Brain microvascular endothelial cell (primary cell): ENCODE measurements at regions not wholly inside any gene's neighbourhood (a gene's known extent, or its start where the extent isn't known, plus 50 kb on each side); places are given as distances from the start of the nearest gene placed in this dataset.

Experiments used
- DNase-seq: peaks from one replicate; pipeline ENCODE4 v3.0.0-alpha.2; 2020
- H3K27ac ChIP-seq: fragments of 250-450 bp; sonication (Bioruptor Pico); 2 replicates; pipeline ENCODE4 v1.5.1; 2020; ENCODE audit warnings: mild to moderate bottlenecking, moderate library complexity
- H3K27me3 ChIP-seq: fragments of 250-450 bp; sonication (Bioruptor Pico); replicated peaks from 2 replicates; pipeline ENCODE4 v1.5.1; 2020; ENCODE audit warnings: mild to moderate bottlenecking
- H3K36me3 ChIP-seq: fragments of 250-450 bp; sonication (Bioruptor Pico); replicated peaks from 2 replicates; pipeline ENCODE4 v1.5.1; 2020; ENCODE audit warnings: mild to moderate bottlenecking
- H3K4me3 ChIP-seq: 2 replicates; pipeline ENCODE4 v1.5.1; 2011; ENCODE audit warnings: low read depth, mild to moderate bottlenecking, control low read depth, low read length, moderate library complexity
- in situ Hi-C: cut with HindIII; loops from 2 replicates; pipeline ENCODE4 v1.10.0; 2017; ENCODE audit warnings: low sequenced_read_pairs, low pct_ligation_motif_present
- TF ChIP-seq, protein P1 (sequence below): IDR thresholded peaks from 2 replicates; pipeline ENCODE4 v1.5.1; 2011; ENCODE audit warnings: low read depth, mild to moderate bottlenecking, moderate library complexity, low read length, control low read depth, inconsistent platforms; ENCODE audit errors: missing control alignments

DNA sequence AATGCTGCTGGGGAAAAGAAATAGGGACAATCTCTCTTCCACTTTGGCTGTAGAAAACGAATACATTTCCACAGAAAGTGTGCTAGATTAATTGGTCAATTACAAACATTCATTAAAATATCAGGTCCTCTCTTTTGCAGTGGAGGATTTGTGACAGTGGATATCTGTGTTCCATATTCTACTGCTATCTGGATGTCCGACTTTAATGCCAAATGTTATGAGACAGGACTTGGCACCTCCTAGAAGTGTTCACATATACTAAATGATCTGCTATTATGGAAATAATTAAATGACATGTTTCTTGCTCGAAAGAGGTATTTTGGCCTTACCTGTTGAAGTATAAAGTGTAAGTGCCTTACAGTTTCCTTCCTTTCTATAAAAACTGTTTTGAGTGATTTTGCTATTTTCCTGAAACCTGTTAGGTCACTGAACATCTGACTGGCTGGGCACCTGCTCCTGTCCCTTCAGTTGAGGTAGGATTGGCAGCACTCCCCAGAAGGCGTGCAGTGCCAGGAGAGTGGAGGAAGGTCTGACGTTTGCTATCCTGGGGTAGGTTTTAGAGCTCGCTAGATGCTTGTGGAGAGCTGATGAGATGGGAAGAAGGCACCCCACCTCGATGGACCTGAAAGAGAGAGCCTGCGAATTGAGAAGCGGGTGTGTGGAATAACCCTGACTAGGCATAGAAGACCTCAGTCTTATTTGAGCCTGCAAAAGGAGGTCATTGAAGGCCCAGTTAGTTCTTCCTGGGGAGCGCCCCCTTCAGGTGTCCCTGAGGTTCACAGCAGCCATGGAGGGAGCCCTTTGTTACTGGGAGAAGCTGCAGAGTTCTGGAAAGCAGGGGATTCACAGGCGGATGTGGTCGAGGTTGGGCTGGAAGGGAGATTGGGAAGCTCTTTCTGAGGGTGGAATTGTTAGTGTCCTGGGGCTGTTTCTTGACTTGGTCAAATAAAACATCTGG is 159.4 kb upstream of the ZNF267 start:
- H3K4me3 ChIP-seq: peak overlapping the region; percentile 96
- DNase-seq: no peak
- peaks cover 3% of the 10 kb centered on the region for H3K36me3 ChIP-seq
- TF ChIP-seq, protein P1, sequence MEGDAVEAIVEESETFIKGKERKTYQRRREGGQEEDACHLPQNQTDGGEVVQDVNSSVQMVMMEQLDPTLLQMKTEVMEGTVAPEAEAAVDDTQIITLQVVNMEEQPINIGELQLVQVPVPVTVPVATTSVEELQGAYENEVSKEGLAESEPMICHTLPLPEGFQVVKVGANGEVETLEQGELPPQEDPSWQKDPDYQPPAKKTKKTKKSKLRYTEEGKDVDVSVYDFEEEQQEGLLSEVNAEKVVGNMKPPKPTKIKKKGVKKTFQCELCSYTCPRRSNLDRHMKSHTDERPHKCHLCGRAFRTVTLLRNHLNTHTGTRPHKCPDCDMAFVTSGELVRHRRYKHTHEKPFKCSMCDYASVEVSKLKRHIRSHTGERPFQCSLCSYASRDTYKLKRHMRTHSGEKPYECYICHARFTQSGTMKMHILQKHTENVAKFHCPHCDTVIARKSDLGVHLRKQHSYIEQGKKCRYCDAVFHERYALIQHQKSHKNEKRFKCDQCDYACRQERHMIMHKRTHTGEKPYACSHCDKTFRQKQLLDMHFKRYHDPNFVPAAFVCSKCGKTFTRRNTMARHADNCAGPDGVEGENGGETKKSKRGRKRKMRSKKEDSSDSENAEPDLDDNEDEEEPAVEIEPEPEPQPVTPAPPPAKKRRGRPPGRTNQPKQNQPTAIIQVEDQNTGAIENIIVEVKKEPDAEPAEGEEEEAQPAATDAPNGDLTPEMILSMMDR: peak; percentile 46
- in situ Hi-C loops: no loop called here
- no peaks in the 10 kb centered on the region for H3K27me3 ChIP-seq
- H3K27ac ChIP-seq: peak overlapping the region; percentile 89

- in situ Hi-C loops: no loop called here
- Histone ChIP-seq H3K4me3 (no peak overlapping the region), H3K27ac (no peak overlapping the region), H3K36me3 (peaks cover 3% of the 10 kb centered on the region), H3K27me3 (no peaks in the 10 kb centered on the region)
- no peak for DNase-seq
- TF ChIP-seq, protein P1: no peak
Observed at GRCh38 chr16:31714903-31715504, 158.6 kb upstream of the ZNF267 start.

- Histone ChIP-seq H3K36me3 (peaks cover 3% of the 10 kb centered on the region), H3K27ac (no peak overlapping the region), H3K4me3 (no peak overlapping the region), H3K27me3 (no peaks in the 10 kb centered on the region)
- TF ChIP-seq, protein P1: no peak
- in situ Hi-C loops: no loop called here
- no peak for DNase-seq
Observed at GRCh38 chr16:31715915-31716314, 157.7 kb upstream of the ZNF267 start.

GRCh38 chr16:31718998-31719397 is 154.6 kb upstream of the ZNF267 start:
- in situ Hi-C loops: no loop called here
- DNase-seq: no peak
- Histone ChIP-seq H3K27me3 (no peaks in the 10 kb centered on the region), H3K36me3 (peaks cover 5% of the 10 kb centered on the region), H3K27ac (no peak overlapping the region), H3K4me3 (no peak overlapping the region)
- TF ChIP-seq, protein P1: no peak

DNA sequence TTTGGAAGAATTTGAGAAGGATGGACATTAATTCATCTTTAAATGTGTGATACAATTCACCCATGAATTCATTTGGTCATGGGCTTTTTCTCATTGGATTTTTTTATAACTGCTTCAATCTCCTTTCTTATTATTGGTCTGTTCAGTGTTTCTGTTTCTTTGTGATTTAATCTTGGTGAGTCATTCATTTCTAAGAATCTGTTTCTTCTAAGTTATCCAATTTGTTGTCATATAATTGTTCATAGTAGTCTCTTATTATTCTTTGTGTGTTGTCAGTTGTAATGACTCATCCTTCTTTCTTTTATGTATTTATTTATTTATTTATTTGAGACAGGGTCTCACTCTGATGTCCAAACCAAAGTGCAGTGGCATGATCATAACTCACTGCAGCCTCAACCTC is 146.1 kb upstream of the ZNF267 start:
- no peak for DNase-seq
- H3K27ac ChIP-seq: no peak overlapping the region
- H3K27me3 ChIP-seq: no peaks in the 10 kb centered on the region
- TF ChIP-seq, protein P1: no peak
- no peak overlapping the region for H3K4me3 ChIP-seq
- peaks cover 9% of the 10 kb centered on the region for H3K36me3 ChIP-seq
- in situ Hi-C loops: no loop called here
